SK-N-SH treated with all-trans-retinoic acid at 6 μM for 48 hours (cell line): ENCODE measurements at regions not wholly inside any gene's neighbourhood (a gene's known extent, or its start where the extent isn't known, plus 50 kb on each side); places are given as distances from the start of the nearest gene placed in this dataset.

Experiments
- ARNTL ChIP-seq: fragments of 450-650 bp; formaldehyde crosslinking; IDR thresholded peaks from 2 replicates; pipeline ENCODE4 v1.5.0; 2020; ENCODE audit warnings: low read depth, mild to moderate bottlenecking, moderate library complexity, borderline replicate concordance
- BACH2 ChIP-seq: fragments of 250-450 bp; sonication (Bioruptor Pico); IDR thresholded peaks from 2 replicates; pipeline ENCODE4 v1.9.0; 2021; ENCODE audit warnings: mild to moderate bottlenecking, borderline replicate concordance
- CSDC2 ChIP-seq: fragments of 250-450 bp; sonication (Bioruptor Pico); IDR thresholded peaks from 2 replicates; pipeline ENCODE4 v1.5.0; 2020; ENCODE audit warnings: mild to moderate bottlenecking, moderate library complexity
- TCF4 ChIP-seq: fragments of 250-450 bp; sonication (Bioruptor Pico); IDR thresholded peaks from 2 replicates; pipeline ENCODE4 v1.8.0; 2021; ENCODE audit warnings: mild to moderate bottlenecking, moderate library complexity, borderline replicate concordance
- TOX ChIP-seq: fragments of 250-450 bp; sonication (Bioruptor Pico); IDR thresholded peaks from 2 replicates; pipeline ENCODE4 v1.8.0; 2021; ENCODE audit warnings: mild to moderate bottlenecking, moderate library complexity, borderline replicate concordance
- ZC3H10 ChIP-seq: fragments of 250-450 bp; sonication (Bioruptor Pico); IDR thresholded peaks from 2 replicates; pipeline ENCODE4 v1.5.1; 2021; ENCODE audit warnings: mild to moderate bottlenecking, moderate library complexity
- ZFP3 ChIP-seq: fragments of 250-450 bp; sonication (Bioruptor Pico); IDR thresholded peaks from 2 replicates; pipeline ENCODE4 v1.5.0; 2020; ENCODE audit warnings: mild to moderate bottlenecking, moderate library complexity
- ZNF565 ChIP-seq: fragments of 450-650 bp; formaldehyde crosslinking; conservative IDR thresholded peaks from 2 replicates; pipeline ENCODE4 v1.5.0; 2020; ENCODE audit warnings: low read depth, mild to moderate bottlenecking, moderate library complexity
- TF ChIP-seq, protein P1 (sequence below): fragments of 250-450 bp; sonication (Bioruptor Pico); IDR thresholded peaks from 2 replicates; pipeline ENCODE4 v1.5.1; 2020; ENCODE audit warnings: low read depth, mild to moderate bottlenecking, moderate library complexity
- TF ChIP-seq, protein P2 (sequence below): fragments of 250-450 bp; sonication (Bioruptor Pico); IDR thresholded peaks from 2 replicates; pipeline ENCODE4 v1.8.0; 2020; ENCODE audit warnings: mild to moderate bottlenecking, moderate library complexity, borderline replicate concordance

DNA sequence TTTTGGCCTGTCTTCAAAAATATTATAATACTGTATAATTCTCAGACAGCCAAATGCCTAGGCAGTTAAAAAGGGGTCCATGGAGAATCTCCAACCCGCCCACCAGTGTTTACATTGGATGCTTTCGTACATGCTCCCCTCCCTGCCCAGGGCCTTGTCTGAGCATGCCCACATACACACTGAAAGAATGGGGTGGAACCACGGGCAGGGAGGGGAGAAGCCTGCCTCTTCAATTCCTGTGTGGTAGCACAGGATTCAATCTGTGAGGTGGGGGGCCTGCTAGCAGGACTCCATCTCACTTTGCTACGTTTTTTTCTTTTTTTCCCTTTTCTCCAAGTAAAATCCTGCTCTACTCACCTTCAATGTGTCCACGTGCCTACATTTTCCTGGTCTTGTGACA, 314.7 kb upstream of the GRAMD2B start:
- TF ChIP-seq, protein P1, sequence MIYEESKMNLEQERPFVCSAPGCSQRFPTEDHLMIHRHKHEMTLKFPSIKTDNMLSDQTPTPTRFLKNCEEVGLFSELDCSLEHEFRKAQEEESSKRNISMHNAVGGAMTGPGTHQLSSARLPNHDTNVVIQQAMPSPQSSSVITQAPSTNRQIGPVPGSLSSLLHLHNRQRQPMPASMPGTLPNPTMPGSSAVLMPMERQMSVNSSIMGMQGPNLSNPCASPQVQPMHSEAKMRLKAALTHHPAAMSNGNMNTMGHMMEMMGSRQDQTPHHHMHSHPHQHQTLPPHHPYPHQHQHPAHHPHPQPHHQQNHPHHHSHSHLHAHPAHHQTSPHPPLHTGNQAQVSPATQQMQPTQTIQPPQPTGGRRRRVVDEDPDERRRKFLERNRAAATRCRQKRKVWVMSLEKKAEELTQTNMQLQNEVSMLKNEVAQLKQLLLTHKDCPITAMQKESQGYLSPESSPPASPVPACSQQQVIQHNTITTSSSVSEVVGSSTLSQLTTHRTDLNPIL (CRISPR knock-in tag) = no peak
- TF ChIP-seq TOX (no peak), TCF4 (CRISPR knock-in tag) (no peak), ZC3H10 (CRISPR knock-in tag) (no peak), ZNF565 (no peak), ARNTL (CRISPR knock-in tag) (no peak), BACH2 (CRISPR knock-in tag) (no peak), ZFP3 (CRISPR knock-in tag) (no peak), CSDC2 (CRISPR knock-in tag) (no peak)
- TF ChIP-seq, protein P2, sequence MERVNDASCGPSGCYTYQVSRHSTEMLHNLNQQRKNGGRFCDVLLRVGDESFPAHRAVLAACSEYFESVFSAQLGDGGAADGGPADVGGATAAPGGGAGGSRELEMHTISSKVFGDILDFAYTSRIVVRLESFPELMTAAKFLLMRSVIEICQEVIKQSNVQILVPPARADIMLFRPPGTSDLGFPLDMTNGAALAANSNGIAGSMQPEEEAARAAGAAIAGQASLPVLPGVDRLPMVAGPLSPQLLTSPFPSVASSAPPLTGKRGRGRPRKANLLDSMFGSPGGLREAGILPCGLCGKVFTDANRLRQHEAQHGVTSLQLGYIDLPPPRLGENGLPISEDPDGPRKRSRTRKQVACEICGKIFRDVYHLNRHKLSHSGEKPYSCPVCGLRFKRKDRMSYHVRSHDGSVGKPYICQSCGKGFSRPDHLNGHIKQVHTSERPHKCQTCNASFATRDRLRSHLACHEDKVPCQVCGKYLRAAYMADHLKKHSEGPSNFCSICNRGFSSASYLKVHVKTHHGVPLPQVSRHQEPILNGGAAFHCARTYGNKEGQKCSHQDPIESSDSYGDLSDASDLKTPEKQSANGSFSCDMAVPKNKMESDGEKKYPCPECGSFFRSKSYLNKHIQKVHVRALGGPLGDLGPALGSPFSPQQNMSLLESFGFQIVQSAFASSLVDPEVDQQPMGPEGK (CRISPR knock-in tag) = no peak
